Right ventricle myocardium superior (tissue), 1 donor: ENCODE measurements at regions not wholly inside any gene's neighbourhood (a gene's known extent, or its start where the extent isn't known, plus 50 kb on each side); places are given as distances from the start of the nearest gene placed in this dataset.
"Not testable (repeated sequence)": the region's sequence is repeated elsewhere in the genome, so short reads cannot be mapped to it uniquely, and the experiment has no call there.

Experiments
- ATAC-seq: fragments of 200-7000 bp; cut with Tn5 transposase; one replicate; pipeline ENCODE4 v1.9.1; 2020; ENCODE audit warnings: mild to moderate bottlenecking; ENCODE audit not compliant: poor library complexity
- DNase-seq: peaks from one replicate; pipeline ENCODE4 v3.0.0-alpha.2; 2020
- intact Hi-C: fragments of 100-400 bp; cut with DNase I; formaldehyde crosslinking; loops from one replicate; pipeline ENCODE4 v1.11.2; 2022
- donor health status: DM: no; HTN: yes; CAD: no; lungs with severe emphysema.

- DNase-seq (no peak), ATAC-seq (no peak)
- intact Hi-C loops: no loop called here
Measured at GRCh38 chr1:30012455-30013440, 710.6 kb downstream of the MATN1 start.

- no peak for DNase-seq
- intact Hi-C loops: no loop called here
- no peak for ATAC-seq
Measured at GRCh38 chr1:30011970-30012369, 711.4 kb downstream of the MATN1 start.

DNA sequence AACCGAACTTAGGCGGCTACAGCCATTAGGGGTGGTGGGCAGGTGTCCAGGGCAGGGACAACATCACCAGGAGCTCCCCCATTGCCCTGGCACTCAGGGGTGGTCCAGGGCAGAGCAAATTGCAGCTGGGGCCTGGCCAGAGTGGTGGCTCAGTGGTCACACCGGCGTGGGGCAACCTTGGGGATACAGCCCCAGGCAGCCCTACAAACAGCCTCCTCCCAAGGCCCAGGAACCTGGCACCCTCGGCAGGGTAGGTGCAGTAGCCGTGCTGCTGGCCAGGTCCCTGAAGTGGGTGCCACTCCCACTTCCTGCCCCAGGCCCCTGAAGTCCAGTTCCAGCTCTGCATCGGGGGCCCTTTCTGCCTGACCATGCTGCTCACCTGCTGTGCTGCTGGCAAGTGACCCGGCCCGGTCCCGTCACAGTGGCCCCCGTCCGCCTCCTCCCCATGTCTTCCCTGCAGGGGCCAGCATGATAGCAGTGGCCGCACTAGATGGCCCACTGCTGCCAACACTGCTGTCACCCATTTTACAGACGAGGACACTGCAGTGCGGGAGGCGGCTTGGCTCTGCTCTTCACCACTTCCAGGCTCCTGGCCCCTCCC, 712.8 kb downstream of the MATN1 start:
- no peak for ATAC-seq
- no peak for DNase-seq
- intact Hi-C loops: no loop called here

DNA sequence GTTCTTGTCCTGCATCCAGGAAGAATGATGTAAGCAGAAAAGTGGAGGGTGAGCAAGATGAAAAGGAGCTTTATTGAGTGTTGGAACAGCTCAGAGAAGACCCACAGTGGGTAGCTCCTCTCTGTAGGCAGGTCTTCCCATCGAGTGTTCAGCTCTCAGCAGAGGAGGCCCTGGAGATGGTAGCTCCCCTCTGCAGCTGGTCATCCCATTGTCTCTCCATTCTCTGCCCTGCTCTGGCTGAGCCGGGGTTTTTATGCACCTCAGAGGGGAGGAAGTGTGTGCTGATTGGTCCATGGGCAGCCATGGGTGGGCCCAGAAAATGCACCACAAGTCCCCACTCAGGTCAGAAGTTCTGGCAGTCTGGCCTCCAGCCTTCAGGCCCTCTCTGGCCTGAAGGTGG, 713.7 kb downstream of the MATN1 start:
- ATAC-seq (no peak), DNase-seq (no peak)
- intact Hi-C loops: no loop called here

- ATAC-seq (no peak), DNase-seq (no peak)
- intact Hi-C loops: no loop called here
Measured at GRCh38 chr1:30008998-30009657, 714.3 kb downstream of the MATN1 start.

DNA sequence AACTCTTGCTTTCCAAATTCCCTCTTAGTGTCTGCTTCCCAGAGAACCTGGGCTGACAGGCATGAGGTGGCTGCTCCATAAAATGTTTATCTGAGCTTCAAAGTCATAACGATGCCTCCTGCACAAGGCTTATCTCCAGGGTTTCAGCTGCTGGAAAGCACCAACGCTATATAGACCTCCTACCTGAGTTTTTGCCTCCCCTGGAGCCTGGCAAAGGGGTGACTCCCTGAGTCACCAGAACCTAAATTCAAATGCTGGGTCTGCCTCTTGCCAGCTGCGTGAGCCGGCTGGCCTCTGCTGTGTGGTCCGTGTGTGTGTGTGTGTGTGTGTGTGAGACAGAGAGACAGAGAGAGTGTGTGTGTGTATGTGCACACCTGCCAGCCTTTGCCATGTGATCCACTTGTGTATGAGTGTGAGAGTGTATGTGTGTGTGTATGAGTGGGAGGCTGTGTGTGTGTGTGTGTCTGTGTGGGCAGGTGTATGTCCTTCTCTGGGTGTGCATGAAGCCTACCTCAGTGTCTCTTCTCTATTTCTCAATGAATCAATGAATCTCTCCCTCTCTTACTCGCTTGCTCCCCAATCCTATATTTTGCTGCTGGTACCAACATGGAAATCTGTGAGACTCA, 714.9 kb downstream of the MATN1 start:
- intact Hi-C loops: no loop called here
- no peak for DNase-seq
- no peak for ATAC-seq

GRCh38 chr1:30005972-30006619, 717.3 kb downstream of the MATN1 start:
- intact Hi-C loops: no loop called here
- ATAC-seq: no peak
- DNase-seq: no peak

GRCh38 chr1:30001732-30002039, 721.7 kb downstream of the MATN1 start:
- intact Hi-C loops: no loop called here
- ATAC-seq: no peak

DNA sequence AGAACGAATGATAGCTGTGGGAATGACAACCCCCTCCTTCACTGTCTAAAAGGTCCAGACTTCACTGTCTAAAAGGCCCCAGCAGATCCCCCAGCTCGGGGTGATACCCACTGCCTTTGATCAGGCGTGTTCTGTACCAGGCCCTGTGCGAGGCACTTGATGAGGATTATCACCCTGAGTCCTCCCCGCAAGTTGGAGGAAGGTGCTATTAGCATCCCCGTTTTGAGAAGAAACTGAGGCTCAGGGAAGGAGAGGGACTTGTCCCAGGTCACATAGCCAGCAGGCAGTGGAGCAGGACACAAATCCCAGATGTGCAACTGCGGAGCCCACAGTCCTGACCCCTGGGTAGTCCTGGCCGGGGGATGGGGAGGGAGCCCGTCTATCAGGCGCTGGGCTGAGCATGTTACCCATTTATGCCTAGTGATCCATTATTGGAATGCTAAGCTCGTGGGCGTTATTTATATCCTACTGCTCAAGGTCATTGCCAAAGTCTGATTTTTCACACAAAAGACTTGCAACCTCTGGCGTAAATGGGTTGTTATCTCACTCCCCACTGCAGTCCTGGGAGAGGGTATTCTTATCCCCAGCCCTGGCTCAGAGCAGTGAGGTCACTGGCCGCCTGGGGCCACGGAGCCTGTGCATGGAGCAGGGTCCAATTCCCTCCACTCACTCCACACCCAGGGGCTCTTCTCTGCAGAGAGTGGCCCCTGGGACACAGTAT, 722.2 kb downstream of the MATN1 start:
- intact Hi-C loops: no loop called here
- ATAC-seq (no peak), DNase-seq (no peak)

More at GRCh38 chr1:30001732-30002039, 721.7 kb downstream of the MATN1 start:
- DNase-seq: no peak

DNA sequence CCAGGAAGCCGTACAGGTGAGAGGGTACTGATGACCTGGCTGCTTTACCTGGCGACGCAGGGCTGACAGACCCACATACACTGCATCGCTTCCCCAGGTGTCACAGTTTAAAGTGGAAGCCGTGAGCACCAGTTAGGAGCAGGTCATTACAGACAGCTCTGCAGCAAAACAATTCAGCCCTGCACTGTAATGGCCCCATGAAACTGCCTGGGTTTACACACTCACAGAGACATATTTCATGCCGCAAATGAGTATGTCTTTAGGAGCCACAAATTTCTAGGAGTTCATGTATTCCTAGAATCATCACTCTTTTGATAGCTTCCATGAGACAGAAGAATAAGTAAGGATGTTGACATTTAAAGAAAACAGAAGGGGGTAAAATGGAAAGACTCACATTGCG, 723.1 kb downstream of the MATN1 start:
- intact Hi-C loops: no loop called here
- no peak for ATAC-seq

GRCh38 chr1:29999595-29999994, 723.8 kb downstream of the MATN1 start:
- intact Hi-C loops: no loop called here
- ATAC-seq: no peak
- DNase-seq: no peak

More for the DNA sequence above, 723.1 kb downstream of the MATN1 start:
- DNase-seq: no peak

- DNase-seq (no peak), ATAC-seq (no peak)
- intact Hi-C loops: no loop called here
Measured at GRCh38 chr1:29998686-29999085, 724.7 kb downstream of the MATN1 start.

- DNase-seq, intact Hi-C loops, ATAC-seq: not testable (repeated sequence)
Measured at GRCh38 chr1:29997818-29998217, 725.6 kb downstream of the MATN1 start.

GRCh38 chr1:29993950-29994349, 729.4 kb downstream of the MATN1 start:
- DNase-seq: no peak
- ATAC-seq: no peak
- intact Hi-C loops: no loop called here

DNA sequence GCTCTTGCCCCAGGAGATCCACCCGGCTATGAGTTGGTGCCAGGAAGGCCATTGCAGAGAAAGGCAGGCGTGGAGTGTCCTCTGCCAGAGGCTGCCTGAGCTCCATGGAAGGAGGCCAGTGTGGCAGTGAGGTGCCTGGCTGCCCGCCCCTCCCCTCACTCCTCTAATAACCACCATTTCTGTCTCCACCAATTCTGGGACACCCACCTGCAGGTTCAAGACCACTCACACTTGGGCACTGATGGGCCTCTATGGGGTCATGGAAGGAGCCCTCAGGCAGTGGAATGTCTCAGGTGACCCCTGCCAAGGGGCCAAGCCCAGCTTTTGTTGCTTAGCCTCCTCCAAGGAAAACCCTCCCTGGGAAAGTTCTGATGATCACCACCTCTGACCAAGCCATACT, 731.6 kb downstream of the MATN1 start:
- intact Hi-C loops: no loop called here
- DNase-seq: no peak
- no peak for ATAC-seq

DNA sequence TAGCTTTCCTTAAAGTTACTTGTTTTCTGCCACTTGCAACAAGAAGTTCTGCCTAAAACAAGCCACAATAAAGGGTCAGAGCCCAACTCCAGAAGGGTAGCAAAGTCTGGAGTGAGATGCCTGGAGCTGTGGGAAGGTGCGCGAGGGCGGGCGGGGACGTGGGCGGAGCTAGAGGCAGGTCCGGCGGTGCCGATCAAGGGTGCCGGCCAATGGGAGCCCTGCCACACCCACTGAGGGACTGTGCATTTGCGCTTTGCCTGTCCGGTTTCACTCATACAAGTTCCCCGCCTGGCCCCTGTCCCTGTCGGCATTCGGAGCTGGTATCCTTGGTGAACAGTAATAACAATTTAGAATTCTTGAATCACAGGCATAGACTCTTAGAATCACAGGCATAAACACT, 732.4 kb downstream of the MATN1 start:
- peak; percentile 43 for ATAC-seq
- intact Hi-C loops: no loop called here
- no peak for DNase-seq

DNA sequence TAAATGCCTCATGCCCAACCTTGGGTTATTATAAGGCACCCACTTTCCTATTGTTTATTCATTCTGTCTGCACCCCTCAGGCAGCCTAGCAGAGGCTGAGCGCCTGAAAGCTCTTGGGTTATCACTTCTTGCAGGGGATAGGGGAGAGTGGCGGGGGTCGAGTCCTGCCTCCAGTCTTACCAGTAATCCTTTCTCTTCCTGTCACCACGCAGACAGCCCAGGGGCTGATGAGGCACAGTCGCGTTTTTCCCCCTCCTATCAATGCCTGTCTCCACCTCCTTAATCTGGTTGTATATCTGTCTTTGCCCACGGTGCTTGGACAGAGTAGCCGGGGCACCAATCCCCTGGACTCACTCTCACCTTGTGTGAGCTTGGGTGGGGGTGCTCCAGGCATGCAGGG, 733.1 kb downstream of the MATN1 start:
- DNase-seq (no peak), ATAC-seq (no peak)
- intact Hi-C loops: no loop called here

GRCh38 chr1:29986986-29987385, 736.4 kb downstream of the MATN1 start:
- intact Hi-C loops: no loop called here
- ATAC-seq: peak; percentile 41

More at GRCh38 chr1:29986986-29987385, 736.4 kb downstream of the MATN1 start:
- no peak for DNase-seq
